ENCODE measurements at regions not wholly inside any gene's neighbourhood (a gene's known extent, or its start where the extent isn't known, plus 50 kb on each side); places are given as distances from the start of the nearest gene placed in this dataset.

GRCh38 chr2:71995067-71995665 lies 152.5 kb downstream of the CYP26B1 start:
- TF ChIP-seq CTCF (IDR thresholded peaks at IDR 0.05) (peak in 2 of 5 experiments; percentile 25 to 31), POLR2A (IDR thresholded peaks at IDR 0.05) (no peak), EP300 (IDR thresholded peaks at IDR 0.05) (no peak)

All from tibial nerve (tissue), 4 donors.